DMS114 treated with DMSO at 0.1 percent for 48 hours (cell line): ENCODE measurements at regions not wholly inside any gene's neighbourhood (a gene's known extent, or its start where the extent isn't known, plus 50 kb on each side); places are given as distances from the start of the nearest gene placed in this dataset.
"Not testable (repeated sequence)": the region's sequence is repeated elsewhere in the genome, so short reads cannot be mapped to it uniquely, and the experiment has no call there.

ENCODE experiments used
- DNase-seq: peaks from one replicate; lab custom pipeline; 2025; ENCODE audit not compliant: unreplicated experiment; lab: John Stamatoyannopoulos, UW

DNA sequence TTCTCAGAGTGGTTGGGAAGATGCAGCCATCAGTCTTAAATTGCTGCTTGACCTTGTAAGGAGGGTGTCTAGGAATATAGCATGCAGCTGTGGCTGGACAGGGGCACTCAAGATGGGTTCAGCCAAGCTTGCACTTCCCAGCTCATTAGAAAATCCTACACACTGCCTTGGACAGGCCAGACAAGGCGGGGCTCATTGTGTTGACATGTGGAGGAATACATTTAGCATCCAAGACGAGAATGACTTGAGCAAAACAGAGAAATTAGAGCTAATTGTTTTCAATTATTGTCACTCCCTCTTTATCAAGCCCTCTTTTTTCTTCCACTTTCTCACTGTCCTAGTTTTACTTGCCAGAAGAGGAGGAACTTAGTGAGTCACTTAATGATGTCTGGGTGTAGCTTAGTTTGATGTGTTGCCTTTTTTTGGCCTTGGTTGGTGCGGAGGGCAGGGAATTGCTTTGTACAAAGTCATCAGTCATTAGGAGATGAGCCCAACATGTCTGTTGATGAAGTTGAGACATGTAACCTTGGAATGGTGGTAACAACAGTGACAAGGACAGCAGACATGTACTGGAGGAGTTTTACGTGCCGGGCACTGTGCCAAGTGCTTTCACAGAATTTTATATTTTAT lies 1219.3 kb upstream of the WWC1 start:
- no peak for DNase-seq

DNA sequence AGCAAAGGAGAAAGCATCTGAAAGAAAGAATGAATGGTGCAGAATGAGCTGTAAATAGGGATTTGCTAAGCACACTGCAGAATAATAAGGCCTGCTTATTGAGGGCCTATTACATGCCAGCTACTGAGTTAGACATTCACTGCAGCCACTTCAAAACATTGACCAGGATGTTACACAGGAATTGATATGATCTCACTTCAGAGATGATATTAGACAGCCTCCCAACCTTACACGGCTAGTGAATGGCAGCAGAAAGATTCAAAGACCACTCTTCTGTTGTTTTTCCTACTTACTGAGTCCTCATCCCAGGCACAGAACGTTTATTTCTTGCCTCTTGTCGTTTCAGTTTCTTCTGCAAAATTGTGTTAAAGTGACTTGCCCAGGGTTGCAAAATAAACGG lies 1209.9 kb upstream of the WWC1 start:
- DNase-seq = no peak

GRCh38 chr5:167096816-167097215 lies 1194.6 kb upstream of the WWC1 start:
- DNase-seq = no peak

GRCh38 chr5:167104351-167104750 lies 1187.1 kb upstream of the WWC1 start:
- no peak for DNase-seq

- no peak for DNase-seq
Observed at GRCh38 chr5:167105941-167106340, 1185.5 kb upstream of the WWC1 start.

DNA sequence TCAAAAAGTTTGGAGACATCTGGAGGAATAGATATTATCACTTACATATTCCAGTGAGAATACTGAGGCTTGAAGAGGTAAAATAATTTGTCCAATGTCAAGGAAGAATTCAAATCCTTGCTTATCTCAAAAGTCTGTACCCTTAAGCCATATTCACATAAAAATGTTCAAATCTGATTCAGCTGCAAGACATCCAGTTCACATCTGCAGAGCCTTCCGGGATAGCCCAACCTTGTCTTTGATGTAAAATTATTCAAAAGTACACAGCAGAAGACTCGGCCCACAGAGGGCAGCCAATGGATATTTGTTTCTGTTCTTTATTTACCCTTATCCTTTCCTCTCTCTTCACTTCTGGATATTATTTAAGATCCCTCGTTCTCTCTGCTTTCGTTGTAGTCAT lies 1183.8 kb upstream of the WWC1 start:
- DNase-seq = no peak

DNA sequence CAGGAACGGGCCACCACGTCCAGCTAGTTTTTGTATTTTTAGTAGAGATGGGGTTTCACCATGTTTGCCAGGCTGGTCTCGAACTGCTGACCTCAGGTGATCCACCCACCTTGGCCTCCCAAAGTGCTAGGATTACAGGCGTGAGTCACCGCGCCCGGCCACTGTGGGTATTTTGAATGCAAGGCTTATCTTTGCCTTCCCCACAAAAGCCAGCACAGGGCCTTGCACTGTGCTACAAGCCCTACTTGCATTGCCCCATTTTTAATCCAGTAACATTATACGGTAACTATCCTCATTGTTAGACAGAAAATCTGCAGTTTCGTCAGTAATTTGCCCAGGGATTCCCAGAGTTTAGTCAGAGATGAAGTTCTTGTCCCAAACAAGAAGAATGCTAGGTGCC lies 1183.2 kb upstream of the WWC1 start:
- not testable (repeated sequence) for DNase-seq

GRCh38 chr5:167112556-167112955 lies 1178.9 kb upstream of the WWC1 start:
- no peak for DNase-seq

- DNase-seq = no peak
Observed at GRCh38 chr5:167122267-167122666, 1169.2 kb upstream of the WWC1 start.

DNA sequence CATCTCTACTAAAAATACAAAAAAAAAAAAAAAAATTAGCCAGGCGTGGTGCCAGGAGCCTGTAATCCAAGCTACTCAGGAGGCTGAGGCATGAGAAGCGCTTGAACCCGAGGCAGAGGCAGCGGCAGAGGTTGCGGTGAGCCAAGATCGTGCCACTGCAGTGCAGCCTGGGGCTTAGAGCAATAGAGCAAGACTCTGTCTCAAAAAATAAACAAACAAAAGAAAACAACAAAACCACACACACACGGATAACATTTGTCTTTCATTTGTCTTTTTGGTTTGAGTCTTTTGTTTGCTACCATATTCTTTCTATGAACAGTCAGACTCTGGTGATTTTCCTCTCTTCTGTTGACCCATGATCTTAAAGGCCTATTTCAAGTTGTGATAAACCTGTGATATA lies 1168.3 kb upstream of the WWC1 start:
- no peak for DNase-seq

- DNase-seq = no peak
Observed at GRCh38 chr5:167128581-167128980, 1162.9 kb upstream of the WWC1 start.

DNA sequence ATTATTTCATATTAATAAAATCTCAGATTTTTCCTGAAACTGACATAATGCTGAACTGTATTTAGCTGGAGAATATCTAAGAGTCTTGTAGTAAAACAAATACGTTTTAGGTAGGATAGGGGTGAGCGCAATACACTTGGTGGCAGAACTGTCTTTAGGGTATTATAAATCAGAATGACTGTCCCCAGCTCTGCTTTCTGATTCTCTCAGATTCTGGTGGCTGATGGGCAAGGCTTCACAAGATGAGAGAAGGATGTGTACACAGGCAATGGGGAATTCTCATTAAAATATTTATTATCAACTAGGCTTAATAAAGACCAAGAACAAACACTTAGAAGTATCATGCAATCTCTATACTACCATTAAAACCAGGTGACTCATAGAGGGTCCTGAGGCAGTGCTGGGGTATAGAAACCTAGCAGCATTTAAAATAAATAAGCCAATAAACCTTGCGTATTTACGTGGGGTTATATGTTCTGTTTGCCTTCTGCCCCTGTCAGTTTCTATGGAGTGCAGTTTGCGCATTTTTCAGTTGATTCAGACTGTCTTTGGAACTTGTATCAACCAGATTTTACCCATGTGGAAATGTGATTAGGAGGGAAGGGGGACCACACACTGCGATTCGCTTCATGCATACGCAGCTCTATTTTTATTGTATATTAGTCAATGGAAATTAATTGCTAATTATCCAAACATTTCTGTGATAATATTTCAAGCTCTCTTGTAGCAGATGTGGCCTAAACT lies 1150.7 kb upstream of the WWC1 start:
- DNase-seq = no peak

DNA sequence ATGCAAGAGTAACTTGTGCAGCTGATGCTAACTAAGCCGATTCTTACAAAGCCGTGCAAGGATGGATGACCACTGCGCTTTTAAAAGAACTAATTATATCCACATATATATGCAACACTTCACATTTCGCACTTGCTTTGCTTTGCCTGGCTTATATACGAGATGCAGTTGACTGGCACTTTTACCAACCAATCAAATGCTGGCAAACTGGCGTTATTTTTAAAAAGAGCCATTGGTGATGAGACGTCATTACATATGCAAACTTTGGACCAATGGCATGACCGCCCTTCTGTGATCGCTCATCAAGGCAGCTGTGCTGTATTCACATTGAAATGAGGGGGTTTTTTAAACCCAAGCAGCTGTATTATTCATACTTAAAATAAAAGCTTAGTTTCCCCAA lies 1147.7 kb upstream of the WWC1 start:
- no peak for DNase-seq

GRCh38 chr5:167145841-167146240 lies 1145.6 kb upstream of the WWC1 start:
- DNase-seq = no peak

DNA sequence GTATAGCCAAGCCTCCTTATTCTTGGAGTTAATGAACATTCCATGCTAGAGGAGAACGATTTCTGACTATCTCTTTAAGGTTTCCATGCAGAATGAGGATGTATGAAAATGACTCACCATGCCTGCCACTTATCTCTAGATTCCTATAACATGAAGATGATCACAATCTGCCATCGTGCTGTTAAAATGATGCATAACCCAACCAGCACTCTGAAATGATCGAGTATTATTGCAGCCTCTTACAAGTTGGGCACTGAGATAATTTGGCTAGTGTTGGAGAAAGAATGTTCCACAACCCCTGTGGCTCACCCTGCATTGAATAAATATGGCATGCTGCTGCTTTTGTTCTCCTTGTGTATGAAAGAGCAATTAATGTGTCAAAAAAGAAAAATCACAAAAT lies 1143.6 kb upstream of the WWC1 start:
- DNase-seq = no peak

- no peak for DNase-seq
Observed at GRCh38 chr5:167150661-167151060, 1140.8 kb upstream of the WWC1 start.

DNA sequence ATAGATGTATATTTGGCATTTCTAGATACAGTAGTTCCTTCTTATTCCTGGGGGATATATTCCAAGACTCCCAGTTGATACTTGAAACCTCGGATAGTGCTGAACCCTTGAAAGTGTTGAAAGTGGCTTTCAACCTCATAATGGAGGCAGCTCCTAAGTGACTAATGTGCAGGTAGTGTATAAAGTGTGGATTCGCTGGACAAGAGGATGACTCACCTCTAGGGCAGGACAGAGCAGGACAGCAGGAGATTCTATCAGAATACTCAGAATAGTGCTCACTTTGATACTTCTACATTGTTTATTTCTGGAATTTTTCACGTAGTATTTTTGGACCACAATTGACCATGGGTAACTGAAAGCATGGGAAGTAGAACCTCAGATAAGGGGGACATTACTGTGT lies 1138.9 kb upstream of the WWC1 start:
- DNase-seq = no peak

DNA sequence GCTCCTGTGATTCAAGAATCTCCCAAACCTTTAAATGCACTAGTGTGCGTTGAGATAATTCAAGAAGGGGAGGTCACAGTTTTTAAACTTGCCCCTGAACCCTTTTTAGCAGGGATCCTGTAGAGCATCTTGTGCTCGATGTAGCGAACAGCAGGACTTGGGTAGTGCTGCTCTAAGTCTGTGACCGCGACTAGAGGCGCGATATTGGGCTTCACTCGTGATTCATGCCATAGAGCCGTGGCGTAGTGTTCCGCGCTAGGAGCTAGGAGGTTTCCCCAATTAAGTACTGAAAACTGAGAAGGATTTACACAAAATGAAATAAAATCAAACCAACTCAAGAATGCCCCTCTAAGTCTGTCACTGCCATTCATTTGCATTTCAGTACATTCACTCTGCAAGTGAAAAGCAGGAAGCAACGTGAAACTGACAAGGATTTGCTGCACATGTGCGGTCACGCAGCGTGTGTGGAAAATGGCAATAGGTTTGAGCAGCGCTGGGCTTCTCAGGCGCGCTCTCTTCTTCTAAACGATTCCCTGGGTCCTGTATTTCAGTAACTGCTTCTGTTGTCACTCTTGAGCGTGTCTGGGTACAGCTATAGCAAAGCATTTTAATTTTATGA lies 1135.9 kb upstream of the WWC1 start:
- DNase-seq = no peak

- no peak for DNase-seq
Observed at GRCh38 chr5:167156446-167156845, 1135.0 kb upstream of the WWC1 start.

- no peak for DNase-seq
Observed at GRCh38 chr5:167158588-167158987, 1132.9 kb upstream of the WWC1 start.

DNA sequence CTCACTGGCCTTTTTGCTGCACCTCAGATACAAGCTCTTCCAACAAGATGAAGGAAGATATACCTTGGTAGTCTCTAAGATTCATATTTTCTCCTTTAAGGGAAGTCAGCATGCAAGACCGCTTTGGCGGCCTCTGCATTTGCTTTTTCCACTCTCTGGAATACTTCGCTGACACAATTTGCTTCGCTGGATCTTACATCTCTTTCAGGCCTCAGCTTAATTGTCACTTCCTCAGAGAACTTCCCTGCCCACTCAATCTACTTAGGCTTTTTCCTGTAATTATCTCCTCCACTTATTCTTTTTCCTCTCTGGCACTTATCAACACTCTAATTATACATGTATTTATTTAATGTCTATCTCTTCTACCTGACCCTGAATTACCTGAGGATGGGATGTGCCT lies 1131.1 kb upstream of the WWC1 start:
- no peak for DNase-seq

- no peak for DNase-seq
Observed at GRCh38 chr5:167166696-167167095, 1124.7 kb upstream of the WWC1 start.
